IPS DF 6.9 (cell line): ENCODE measurements at regions not wholly inside any gene's neighbourhood (a gene's known extent, or its start where the extent isn't known, plus 50 kb on each side); places are given as distances from the start of the nearest gene placed in this dataset.

Source experiments
- DNase-seq: peaks from one replicate; pipeline ENCODE4 v3.0.0-alpha.2; 2013; ENCODE audit warnings: low read depth, low spot score
- H3K27ac ChIP-seq: one replicate; pipeline ENCODE4 v1.5.1; 2013; ENCODE audit warnings: low read length, control low read depth
- H3K27me3 ChIP-seq: 2 replicates; pipeline ENCODE4 v1.6.1; 2013; ENCODE audit warnings: mild to moderate bottlenecking, low read length; ENCODE audit not compliant: control insufficient read depth, insufficient read depth
- H3K36me3 ChIP-seq: 2 replicates; pipeline ENCODE4 v1.6.1; 2013; ENCODE audit warnings: low read length; ENCODE audit not compliant: control insufficient read depth, insufficient read depth
- H3K4me1 ChIP-seq: 2 replicates; pipeline ENCODE4 v1.6.1; 2013; ENCODE audit warnings: low read length; ENCODE audit not compliant: control insufficient read depth, insufficient read depth
- H3K4me3 ChIP-seq: 2 replicates; pipeline ENCODE4 v1.5.1; 2013; ENCODE audit warnings: mild to moderate bottlenecking, low read length
- H3K9me3 ChIP-seq: 2 replicates; pipeline ENCODE4 v1.6.1; 2013; ENCODE audit warnings: low read length, inconsistent platforms; ENCODE audit not compliant: control insufficient read depth, insufficient read depth
- WGBS: extraction: QIAGEN DNeasy Blood & Tissue Kit; methylation state at CpG from one replicate; pipeline ENCODE4 v1.1.7; 2013; ENCODE audit warnings: mixed read lengths, missing lambda C conversion rate; ENCODE audit not compliant: insufficient read length, insufficient coverage; 5-methylcytosine and 5-hydroxymethylcytosine counted together

GRCh38 chr5:87845734-87846133, 422.9 kb downstream of the TMEM161B start:
- H3K9me3 ChIP-seq, result no peaks in the 10 kb centered on the region
- H3K27ac ChIP-seq, result no peak overlapping the region
- no peak for DNase-seq
- no peak overlapping the region for H3K4me3 ChIP-seq
- H3K36me3 ChIP-seq, result no peaks in the 10 kb centered on the region
- no peaks in the 10 kb centered on the region for H3K27me3 ChIP-seq
- H3K4me1 ChIP-seq, result no peaks in the 10 kb centered on the region
- no CpG with 5 or more reads among the region's 2 CpGs for WGBS

GRCh38 chr5:87844866-87845265, 423.8 kb downstream of the TMEM161B start:
- no peak overlapping the region for H3K27ac ChIP-seq
- no CpG with 5 or more reads among the region's 4 CpGs for WGBS
- no peak for DNase-seq
- H3K4me3 ChIP-seq, result no peak overlapping the region
- H3K27me3 ChIP-seq, result no peaks in the 10 kb centered on the region
- no peaks in the 10 kb centered on the region for H3K4me1 ChIP-seq
- H3K9me3 ChIP-seq, result no peaks in the 10 kb centered on the region
- no peaks in the 10 kb centered on the region for H3K36me3 ChIP-seq

- no peak for DNase-seq
- WGBS, result no CpG with 5 or more reads among the region's 1 CpG
- no peak overlapping the region for H3K4me3 ChIP-seq
- no peaks in the 10 kb centered on the region for H3K4me1 ChIP-seq
- H3K27ac ChIP-seq, result no peak overlapping the region
- H3K27me3 ChIP-seq, result no peaks in the 10 kb centered on the region
- no peaks in the 10 kb centered on the region for H3K36me3 ChIP-seq
- H3K9me3 ChIP-seq, result no peaks in the 10 kb centered on the region
Observed at GRCh38 chr5:87844449-87844848, 424.2 kb downstream of the TMEM161B start.

- Histone ChIP-seq H3K4me3 (no peak overlapping the region), H3K4me1 (no peaks in the 10 kb centered on the region), H3K27ac (no peak overlapping the region), H3K36me3 (no peaks in the 10 kb centered on the region), H3K27me3 (no peaks in the 10 kb centered on the region), H3K9me3 (no peaks in the 10 kb centered on the region)
- no CpG with 5 or more reads among the region's 1 CpG for WGBS
- no peak for DNase-seq
Observed at GRCh38 chr5:87836696-87837095, 424.0 kb upstream of the CCNH start.

- Histone ChIP-seq H3K36me3 (no peaks in the 10 kb centered on the region), H3K9me3 (no peaks in the 10 kb centered on the region), H3K4me1 (no peaks in the 10 kb centered on the region), H3K4me3 (no peak overlapping the region), H3K27ac (no peak overlapping the region), H3K27me3 (no peaks in the 10 kb centered on the region)
- whole genome bisulfite sequencing, result no CpG with 5 or more reads among the region's 2 CpGs
- no peak for DNase-seq
Observed at GRCh38 chr5:87831499-87831898, 418.8 kb upstream of the CCNH start.

GRCh38 chr5:87829217-87829551, 416.5 kb upstream of the CCNH start:
- H3K9me3 ChIP-seq, result no peaks in the 10 kb centered on the region
- no peaks in the 10 kb centered on the region for H3K4me1 ChIP-seq
- no peak for DNase-seq
- no peak overlapping the region for H3K4me3 ChIP-seq
- H3K27me3 ChIP-seq, result no peaks in the 10 kb centered on the region
- H3K27ac ChIP-seq, result no peak overlapping the region
- H3K36me3 ChIP-seq, result no peaks in the 10 kb centered on the region
- 100% methylated on average over 2 of the region's 5 CpGs for WGBS

GRCh38 chr5:87828545-87829216, 416.0 kb upstream of the CCNH start:
- no CpG with 5 or more reads among the region's 2 CpGs for WGBS
- no peak overlapping the region for H3K27ac ChIP-seq
- no peaks in the 10 kb centered on the region for H3K4me1 ChIP-seq
- no peaks in the 10 kb centered on the region for H3K27me3 ChIP-seq
- H3K9me3 ChIP-seq, result no peaks in the 10 kb centered on the region
- H3K36me3 ChIP-seq, result no peaks in the 10 kb centered on the region
- DNase-seq, result no peak
- no peak overlapping the region for H3K4me3 ChIP-seq

- Histone ChIP-seq H3K27me3 (no peaks in the 10 kb centered on the region), H3K9me3 (no peaks in the 10 kb centered on the region), H3K36me3 (no peaks in the 10 kb centered on the region), H3K4me1 (no peaks in the 10 kb centered on the region), H3K27ac (no peak overlapping the region), H3K4me3 (no peak overlapping the region)
- no CpG with 5 or more reads among the region's 8 CpGs for WGBS
- DNase-seq, result no peak
Observed at GRCh38 chr5:87827539-87827938, 414.8 kb upstream of the CCNH start.

- H3K4me3 ChIP-seq, result no peak overlapping the region
- H3K27ac ChIP-seq, result no peak overlapping the region
- H3K4me1 ChIP-seq, result no peaks in the 10 kb centered on the region
- H3K36me3 ChIP-seq, result no peaks in the 10 kb centered on the region
- H3K9me3 ChIP-seq, result no peaks in the 10 kb centered on the region
- no CpG with 5 or more reads among the region's 3 CpGs for WGBS
- no peaks in the 10 kb centered on the region for H3K27me3 ChIP-seq
- no peak for DNase-seq
Observed at GRCh38 chr5:87826507-87826906, 413.8 kb upstream of the CCNH start.

- Histone ChIP-seq H3K4me3 (no peak overlapping the region), H3K27me3 (no peaks in the 10 kb centered on the region), H3K4me1 (no peaks in the 10 kb centered on the region), H3K36me3 (no peaks in the 10 kb centered on the region), H3K27ac (no peak overlapping the region), H3K9me3 (no peaks in the 10 kb centered on the region)
- DNase-seq, result no peak
- no CpG with 5 or more reads among the region's 1 CpG for WGBS
Observed at GRCh38 chr5:87825583-87825982, 412.9 kb upstream of the CCNH start.

GRCh38 chr5:87807783-87808182, 395.1 kb upstream of the CCNH start:
- no peaks in the 10 kb centered on the region for H3K9me3 ChIP-seq
- no peaks in the 10 kb centered on the region for H3K36me3 ChIP-seq
- no peak overlapping the region for H3K27ac ChIP-seq
- H3K4me3 ChIP-seq, result no peak overlapping the region
- H3K27me3 ChIP-seq, result no peaks in the 10 kb centered on the region
- DNase-seq, result no peak
- H3K4me1 ChIP-seq, result no peaks in the 10 kb centered on the region
